ENCODE measurements at regions not wholly inside any gene's neighbourhood (a gene's known extent, or its start where the extent isn't known, plus 50 kb on each side); places are given as distances from the start of the nearest gene placed in this dataset.
A peak's percentile ranks its signal among the peaks of the same experiment; 100 is the strongest.
"Not testable (repeated sequence)": the region's sequence is repeated elsewhere in the genome, so short reads cannot be mapped to it uniquely, and the experiment has no call there.

DNA sequence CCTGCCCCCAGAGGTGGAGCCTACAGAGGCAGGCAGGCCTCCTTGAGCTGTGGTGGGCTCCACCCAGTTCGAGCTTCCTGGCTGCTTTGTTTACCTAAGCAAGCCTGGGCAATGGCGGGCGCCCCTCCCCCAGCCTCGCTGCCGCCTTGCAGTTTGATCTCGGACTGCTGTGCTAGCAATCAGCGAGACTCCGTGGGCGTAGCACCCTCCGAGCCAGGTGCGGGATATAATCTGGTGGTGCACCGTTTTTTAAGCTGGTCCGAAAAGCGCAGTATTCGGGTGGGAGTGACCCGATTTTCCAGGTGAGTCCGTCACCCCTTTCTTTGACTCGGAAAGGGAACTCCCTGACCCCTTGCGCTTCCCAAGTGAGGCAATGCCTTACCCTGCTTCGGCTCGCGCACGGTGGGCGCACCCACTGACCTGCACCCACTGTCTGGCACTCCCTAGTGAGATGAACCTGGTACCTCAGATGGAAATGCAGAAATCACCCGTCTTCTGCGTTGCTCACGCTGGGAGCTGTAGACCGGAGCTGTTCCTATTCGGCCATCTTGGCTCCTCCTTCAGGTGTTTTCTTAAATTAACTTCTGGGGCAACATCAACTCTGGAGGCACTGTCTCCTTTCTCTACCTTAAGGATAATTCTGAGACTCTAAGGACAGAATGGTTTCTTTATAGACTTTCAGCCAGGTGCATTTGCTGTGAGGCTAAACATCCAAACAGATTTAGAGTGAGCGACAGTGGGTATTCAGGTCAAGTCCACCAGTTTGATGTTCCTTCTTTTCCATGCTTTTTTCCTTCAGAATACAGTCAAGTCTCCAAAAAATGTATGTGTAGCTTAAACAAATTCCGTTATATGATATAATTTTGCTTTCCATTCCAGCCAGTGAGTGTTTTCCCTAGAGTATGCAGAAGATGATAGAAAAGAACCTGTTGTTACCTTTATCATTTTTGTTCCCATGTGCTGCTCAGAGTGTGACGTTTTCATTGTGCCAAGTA lies 170.8 kb downstream of the KCNRG start:
- not testable (repeated sequence) for H3K27ac ChIP-seq; DNase-seq (ENCODE audit: low read depth, low spot score)

DNA sequence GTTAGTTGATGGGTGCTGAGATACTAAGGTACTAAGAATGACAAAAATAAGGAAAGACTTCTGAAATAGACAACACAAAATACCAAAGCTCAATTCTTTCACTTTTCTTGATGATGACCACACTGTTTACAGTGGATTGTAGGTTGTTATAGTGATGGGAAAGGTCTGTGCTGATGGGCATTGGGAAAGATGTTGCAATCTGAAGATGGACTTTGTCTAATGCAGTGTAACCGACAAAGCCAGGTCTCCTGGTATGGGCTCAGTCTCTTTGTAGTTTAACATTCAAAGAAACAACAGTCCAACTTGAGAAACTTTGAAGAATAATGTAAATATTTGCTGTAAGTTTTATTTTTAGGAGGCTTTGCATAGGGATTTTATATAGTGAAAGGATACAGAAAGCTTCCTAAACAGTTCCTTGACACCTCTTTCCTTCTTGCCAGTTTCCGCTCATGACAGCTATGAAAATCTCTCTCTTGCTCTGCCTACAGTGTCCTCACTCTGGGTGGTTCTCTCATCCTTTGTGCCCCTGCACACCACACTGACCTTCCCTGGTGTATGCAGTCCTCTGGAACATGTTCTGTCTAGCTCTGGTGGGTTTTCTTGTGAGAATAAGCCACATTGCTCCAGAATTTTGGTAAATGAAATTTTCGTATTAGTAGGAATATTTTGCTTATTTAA lies 172.2 kb downstream of the KCNRG start:
- no peak overlapping the region for H3K27ac ChIP-seq
- no peak for DNase-seq (ENCODE audit: low read depth, low spot score)

DNA sequence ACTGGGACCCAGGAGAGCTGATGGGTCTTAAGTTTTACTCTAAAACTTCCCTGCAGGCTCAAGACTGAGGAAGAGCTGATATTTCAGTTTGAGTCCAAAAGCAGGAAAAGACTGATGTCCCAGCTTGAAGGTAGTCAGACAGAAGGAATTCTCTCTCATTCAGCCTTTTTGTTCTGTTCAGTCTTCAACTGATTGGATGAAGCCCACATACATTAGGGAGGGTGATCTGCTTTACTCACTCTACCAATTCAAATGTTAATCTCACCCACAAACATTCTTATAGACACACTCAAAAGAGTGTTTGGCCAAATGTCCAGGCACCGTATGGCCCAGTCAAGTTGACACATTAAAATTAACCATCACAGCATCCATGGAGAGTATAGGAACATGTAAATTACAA lies 173.5 kb downstream of the KCNRG start:
- H3K27ac ChIP-seq: peak overlapping the region; percentile 6
- DNase-seq (ENCODE audit: low read depth, low spot score): no peak

DNA sequence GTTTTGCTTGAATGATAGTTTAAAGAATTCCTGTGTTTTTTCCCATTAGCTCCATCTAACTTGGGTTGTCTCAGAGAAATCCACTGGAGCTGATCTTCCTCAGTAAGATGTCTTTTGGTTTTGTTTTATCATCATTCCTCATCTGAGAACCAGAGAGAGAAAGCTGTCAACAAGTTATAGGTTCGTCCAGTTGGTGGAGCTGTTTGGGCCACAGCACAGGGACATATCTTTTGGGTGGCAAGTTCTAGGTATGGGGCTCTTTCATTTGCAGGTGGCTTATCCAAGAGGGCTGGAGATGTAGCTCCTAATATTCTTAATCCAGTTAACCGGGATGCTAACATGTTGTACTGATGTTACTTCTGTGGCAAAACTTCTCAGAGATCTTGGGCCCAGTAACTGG lies 174.2 kb downstream of the KCNRG start:
- H3K27ac ChIP-seq: no peak overlapping the region
- DNase-seq (ENCODE audit: low read depth, low spot score): no peak

DNA sequence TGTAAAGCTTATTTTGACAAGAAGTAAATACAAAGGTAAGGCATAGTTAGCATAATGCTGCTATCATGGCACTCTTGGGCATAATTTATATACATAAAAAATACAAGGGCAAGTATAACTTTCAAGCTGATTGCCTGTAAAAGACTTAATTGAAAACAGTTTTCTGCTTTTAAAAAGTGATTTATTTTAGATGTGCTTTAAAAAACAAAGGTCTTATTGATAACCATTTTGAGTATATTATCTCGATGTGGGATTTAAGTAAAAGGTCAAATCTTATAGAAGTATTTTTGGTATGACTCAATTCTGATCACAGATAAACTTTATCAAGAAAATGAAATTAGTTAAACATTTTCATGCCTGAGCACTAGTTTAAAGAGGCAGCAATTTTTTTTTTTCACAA lies 175.8 kb downstream of the KCNRG start:
- DNase-seq (ENCODE audit: low read depth, low spot score): no peak
- no peak overlapping the region for H3K27ac ChIP-seq

DNA sequence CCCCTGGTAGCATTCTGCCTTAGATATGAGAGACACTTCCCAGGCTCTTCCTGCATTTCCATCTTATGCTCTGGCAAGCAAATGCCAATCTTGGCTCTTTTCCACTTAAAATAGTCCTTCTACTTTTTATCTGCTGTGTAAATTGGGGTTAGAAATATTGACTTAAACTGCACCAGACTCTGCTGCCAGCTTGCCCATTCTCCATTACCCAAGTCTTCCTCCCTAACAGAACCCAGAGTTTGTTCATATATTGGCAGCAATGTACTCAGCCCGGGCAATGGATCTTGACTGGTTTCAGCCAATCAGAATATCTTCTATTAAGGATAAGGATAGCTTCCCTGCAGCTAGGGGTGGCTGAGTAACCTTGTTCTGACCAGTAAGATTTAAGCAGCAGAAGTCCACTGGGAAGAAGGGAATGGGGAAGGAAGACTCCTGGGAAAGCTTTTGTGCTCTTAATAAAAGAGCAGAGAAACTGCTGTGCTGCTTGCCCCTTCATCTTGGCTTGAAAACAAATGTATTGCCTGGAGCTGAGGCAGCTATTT lies 177.1 kb downstream of the KCNRG start:
- no peak overlapping the region for H3K27ac ChIP-seq
- DNase-seq (ENCODE audit: low read depth, low spot score): no peak

DNA sequence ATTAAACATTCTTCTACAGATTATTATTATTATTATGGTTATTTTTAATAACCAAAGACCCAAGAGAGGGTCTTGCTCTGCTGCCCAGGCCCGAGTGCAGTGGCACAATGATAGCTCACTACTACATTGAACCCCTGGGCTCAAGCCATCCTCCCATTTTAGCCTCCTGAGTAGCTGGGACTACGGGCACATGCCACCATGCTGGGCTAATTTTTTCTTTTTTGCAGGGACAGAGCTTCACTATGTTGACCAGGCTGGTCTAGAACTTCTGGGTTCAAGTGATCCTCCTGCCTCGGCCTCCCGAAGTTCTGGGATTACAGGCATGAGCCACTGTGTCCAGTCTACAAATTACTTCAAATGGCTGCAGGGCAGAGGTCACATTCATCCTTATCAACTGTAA lies 179.8 kb downstream of the KCNRG start:
- no peak overlapping the region for H3K27ac ChIP-seq
- no peak for DNase-seq (ENCODE audit: low read depth, low spot score)

DNA sequence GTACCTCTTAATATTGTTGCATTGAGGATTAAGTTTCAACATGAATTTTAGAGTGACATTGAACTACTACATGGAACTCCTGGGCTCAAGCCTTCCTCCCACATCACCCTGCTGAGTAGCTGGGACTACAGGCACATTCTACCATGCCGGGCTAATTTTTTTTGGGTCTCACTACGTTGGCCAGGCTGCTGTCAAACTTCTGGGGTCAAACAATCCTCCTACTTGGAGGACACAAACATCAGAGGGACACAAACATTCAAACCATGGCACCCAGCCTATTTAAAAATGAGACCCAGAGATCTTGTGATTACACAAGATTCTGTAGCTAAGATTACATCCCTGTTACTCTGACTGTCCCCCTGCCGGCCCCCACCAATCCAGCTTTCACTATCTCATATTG lies 180.9 kb downstream of the KCNRG start:
- no peak overlapping the region for H3K27ac ChIP-seq
- no peak for DNase-seq (ENCODE audit: low read depth, low spot score)

DNA sequence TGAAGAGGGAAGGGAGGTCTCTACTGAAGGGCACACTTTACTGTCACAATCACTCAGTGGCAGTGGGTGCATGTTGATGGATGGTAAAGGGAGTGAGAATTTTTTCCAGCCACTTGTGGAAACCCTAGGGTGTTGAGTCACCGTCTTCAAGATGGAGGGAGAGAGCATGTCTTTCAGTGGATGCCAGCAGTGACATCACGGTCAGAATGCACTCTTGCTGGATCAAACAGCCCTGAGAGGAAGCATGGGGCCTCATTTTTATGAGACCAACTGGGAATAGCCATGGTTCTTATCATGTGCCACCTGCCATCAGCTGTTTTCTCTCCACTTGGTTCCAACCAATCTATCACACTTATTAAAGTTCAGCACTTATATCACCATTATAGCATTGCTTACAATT lies 182.5 kb downstream of the KCNRG start:
- no peak for DNase-seq (ENCODE audit: low read depth, low spot score)
- H3K27ac ChIP-seq: no peak overlapping the region

DNA sequence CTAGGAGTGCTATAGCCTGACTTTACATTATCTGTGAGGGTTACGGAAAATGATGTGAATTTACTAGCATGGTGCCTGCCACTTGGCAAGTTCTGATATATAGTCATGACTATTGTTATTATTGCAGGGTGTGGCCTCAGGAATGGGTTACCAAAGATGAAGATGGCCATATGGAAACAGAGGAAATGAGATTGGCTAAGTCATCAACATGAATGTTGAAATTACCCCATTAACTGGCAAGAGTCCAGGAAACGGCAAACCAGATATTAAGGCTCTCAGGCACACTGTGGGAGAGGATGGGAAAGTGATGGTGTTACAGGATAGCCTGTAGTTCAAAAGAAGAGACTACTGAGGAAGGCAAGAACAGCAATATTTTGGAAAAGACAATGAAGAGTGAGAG lies 183.3 kb downstream of the KCNRG start:
- H3K27ac ChIP-seq: no peak overlapping the region
- peak; percentile 33 for DNase-seq (ENCODE audit: low read depth, low spot score)

DNA sequence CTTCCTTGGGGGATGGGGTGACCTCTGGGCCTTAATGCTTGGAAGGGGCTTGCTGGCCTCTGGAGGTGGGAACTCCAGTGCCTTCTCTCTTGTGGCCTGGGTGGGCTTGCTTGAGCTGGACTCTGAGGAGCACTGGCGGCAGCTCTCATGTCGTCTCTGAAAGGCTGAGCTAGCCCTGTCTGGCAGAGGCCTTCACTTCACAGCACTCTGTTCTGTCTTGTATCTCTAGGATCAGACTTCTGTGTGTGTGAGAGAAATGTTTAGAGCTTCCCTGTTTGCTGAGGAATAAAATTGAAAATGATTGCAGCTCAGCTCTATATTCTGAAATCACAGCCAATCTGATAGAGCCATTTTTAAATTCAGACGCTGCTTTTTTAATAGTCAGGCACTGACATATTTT lies 185.3 kb downstream of the KCNRG start:
- no peak for DNase-seq (ENCODE audit: low read depth, low spot score)
- H3K27ac ChIP-seq: no peak overlapping the region

DNA sequence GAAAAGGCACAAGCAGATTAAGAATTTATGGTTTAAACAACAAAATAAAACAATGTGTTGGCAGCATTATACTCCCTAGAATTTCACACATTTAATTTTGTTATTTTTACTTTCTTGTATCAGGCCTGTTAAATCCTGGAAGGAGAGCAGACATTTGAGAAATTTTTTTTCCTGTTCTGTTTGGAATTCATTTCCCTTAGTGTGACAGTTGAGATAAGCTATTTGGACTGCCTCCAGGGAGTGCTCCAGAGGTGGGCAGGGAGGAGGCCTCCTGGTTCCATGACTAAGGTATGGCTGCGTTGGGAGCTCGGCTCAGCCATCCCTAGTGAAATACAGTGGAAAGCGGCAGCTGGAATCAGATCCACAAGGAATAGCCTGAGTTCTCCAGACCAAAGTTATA lies 185.7 kb downstream of the KCNRG start:
- H3K27ac ChIP-seq: no peak overlapping the region
- DNase-seq (ENCODE audit: low read depth, low spot score): no peak

DNA sequence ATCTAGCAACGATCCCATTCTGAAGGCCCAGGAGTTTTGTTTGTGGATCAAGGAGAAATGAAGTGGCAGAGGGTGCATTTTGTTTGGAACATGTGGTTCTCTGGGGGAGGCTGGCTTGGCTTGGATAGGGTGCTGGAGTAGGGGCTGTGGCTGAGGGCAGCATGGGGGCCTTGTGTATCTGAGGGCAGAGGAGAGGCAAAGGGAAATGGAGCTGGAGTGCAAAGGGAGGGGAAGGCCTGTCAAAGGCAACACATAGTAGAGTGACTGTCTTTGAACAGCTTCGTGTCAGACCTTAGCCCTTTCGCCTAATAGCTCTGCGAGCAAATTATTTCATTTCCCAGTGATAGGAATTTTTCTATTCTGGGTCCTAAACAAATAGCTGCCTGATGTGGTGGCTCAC lies 187.2 kb downstream of the KCNRG start:
- no peak overlapping the region for H3K27ac ChIP-seq
- DNase-seq (ENCODE audit: low read depth, low spot score): no peak

DNA sequence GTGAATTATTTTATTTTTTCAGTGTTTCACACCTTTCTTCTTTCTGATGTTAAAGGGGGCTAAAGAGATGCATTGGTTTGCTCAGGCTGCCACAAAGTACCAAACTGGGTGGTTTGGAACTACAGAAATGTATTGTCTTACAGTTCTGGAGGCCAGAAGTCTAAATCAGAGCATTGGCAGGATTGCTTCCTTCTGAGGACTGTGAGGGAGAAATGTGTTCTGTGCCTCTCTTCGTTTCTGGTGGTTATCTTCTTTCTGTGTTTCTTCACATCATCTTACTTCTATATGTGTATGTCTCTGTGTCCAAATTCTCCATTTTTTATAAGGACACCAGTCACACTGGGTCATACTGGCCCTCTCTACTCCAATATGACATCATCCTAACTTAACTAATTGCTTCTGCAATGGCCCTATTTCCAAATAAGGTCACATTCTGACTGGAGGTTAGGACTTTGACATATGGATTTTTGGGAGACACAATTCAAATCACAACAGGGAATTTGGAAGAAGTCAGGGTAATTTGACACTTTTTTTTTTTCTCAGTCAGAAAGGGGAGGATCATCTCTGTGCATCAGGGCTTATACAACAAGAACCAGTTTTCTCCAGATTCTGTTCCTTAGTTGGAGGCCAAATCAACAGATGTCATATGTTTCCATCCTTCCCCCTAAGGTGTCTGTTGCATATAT lies 188.2 kb downstream of the KCNRG start:
- no peak for DNase-seq (ENCODE audit: low read depth, low spot score)
- no peak overlapping the region for H3K27ac ChIP-seq

DNA sequence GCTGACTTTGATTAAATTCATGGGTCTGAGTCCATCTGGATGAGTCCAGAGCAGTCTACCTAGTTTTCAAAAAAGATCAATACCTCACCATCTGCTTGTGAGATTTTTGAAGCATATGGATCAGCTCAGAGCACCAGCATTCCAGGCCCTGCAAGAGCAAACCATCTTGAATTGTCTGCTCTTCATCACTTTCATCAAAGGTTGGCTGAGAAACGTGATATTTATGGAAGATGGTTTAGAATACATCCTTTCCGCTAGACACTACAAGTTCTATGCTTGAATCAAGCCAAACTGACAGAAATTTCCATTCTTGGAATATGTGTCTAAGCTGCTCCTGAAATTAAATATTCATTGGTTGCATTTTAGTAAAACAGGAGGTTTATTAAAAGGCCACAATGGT lies 190.3 kb downstream of the KCNRG start:
- no peak overlapping the region for H3K27ac ChIP-seq
- no peak for DNase-seq (ENCODE audit: low read depth, low spot score)

DNA sequence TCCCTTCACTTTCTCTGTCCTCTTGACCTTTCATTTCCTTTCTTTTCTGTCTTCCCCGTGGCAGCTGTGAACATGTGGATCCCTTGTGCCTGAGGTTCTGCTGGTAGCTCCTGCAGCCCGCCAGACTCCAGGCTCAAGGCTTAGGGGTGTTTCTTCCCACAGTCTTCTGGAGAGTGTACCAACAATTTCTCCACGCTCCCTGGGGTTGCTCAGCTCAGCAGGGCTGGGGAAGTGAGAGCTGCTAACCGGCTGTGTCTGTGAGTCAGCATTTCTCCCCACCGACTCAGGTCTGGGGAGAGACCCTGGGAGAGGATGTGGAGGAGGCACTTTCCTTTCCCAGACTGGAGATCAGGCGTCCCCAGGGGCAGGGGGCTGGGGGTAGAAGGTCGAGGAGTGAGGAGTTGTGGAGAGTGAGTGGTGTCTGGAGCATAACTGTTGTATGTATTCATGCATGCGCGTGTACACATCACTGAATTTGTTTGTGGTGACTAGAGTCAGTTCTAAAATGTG lies 193.6 kb downstream of the KCNRG start:
- H3K27ac ChIP-seq: no peak overlapping the region
- no peak for DNase-seq (ENCODE audit: low read depth, low spot score)

DNA sequence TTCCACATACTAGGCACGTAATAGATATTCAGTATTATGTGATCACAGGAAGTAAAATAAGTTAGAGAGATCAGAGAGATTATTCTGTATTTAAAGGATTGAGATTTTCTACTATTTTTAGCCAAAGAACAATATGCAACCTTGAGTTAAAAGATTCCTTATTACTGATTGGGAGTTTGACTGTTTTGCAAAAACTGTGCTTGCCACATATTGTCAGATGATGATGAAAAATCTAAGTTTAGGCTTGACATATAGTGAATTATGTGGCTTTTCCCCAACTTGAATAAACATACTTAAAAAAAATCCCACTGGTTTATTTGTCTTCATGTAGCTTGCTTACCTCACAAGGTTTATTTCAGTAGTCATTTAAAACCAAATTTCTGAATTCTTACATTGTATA lies 194.4 kb downstream of the KCNRG start:
- H3K27ac ChIP-seq: no peak overlapping the region
- DNase-seq (ENCODE audit: low read depth, low spot score): no peak

DNA sequence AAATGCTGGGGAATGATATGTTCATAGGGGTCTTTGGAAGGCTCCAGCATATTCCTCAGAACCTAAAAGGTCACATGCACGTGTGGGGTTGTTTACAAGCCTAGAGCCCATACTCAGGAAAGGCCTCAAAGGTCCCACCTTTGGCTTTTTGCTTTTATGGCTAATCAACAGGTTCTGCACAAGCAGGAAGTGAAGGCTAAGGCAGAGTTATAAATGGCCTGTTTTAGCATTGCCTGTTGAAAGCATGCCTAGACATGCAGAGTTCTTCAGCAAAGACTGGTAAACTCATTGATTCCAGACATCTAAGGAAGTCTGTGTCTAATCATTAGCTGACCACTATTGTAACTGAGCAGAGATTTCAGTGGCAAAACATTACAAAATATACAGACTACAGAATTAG lies 198.3 kb downstream of the KCNRG start:
- no peak overlapping the region for H3K27ac ChIP-seq

DNA sequence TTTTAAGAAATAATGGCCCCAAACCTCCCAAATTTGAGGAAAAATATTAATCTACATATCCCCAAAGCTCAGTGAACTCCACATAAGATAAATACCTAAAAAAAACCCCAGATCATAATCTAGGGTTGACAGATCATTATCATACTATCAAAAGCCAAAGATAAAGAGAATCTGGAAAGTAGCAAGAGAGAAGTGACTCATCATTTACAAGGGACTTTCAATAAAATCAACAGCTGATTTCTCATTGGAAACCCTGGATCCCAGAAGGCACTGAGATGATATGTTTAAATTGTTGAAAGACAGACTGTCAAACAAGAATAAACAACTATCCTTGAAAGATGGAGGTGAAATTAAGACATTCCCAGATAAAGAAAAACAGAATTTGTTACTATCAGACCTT lies 199.3 kb downstream of the KCNRG start:
- no peak overlapping the region for H3K27ac ChIP-seq
- no peak for DNase-seq (ENCODE audit: low read depth, low spot score)

More for the DNA sequence above, 198.3 kb downstream of the KCNRG start:
- no peak for DNase-seq (ENCODE audit: low read depth, low spot score)

DNA sequence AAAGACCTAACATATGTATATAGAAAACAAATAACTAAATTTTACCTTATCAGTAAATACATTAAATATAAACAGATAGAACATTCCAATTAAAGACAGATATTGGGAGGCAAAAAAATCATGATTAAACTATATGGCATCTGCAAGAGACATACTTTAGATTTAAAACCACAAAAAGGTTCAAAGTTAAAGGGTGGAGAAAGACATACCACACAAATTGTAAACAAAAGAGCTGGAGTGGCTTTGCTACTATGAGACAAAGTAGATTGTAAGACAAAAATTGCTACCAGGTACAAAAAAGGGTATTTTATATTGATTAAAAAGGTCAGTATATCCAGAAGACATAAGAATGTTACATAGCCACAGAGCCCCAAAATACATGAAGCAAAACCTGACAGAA lies 200.2 kb downstream of the KCNRG start:
- no peak overlapping the region for H3K27ac ChIP-seq
- no peak for DNase-seq (ENCODE audit: low read depth, low spot score)

DNA sequence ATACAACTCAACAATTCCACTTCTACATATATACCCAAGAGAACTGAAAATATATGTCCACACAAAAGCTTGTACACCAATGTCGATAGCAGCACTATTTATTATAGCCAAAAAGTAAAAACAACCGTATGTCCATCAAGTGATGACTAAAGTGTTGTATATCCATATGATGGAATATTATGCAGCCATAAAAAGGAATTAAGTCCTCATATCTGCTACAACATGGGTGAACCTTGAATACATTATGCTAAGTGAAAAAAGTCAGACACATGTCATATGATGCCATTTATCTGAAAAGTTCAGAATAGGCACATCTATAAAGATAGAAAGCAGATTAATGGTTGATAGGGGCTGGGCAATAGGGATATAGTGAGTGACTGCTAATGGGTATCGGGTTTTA lies 204.5 kb downstream of the KCNRG start:
- DNase-seq (ENCODE audit: low read depth, low spot score): no peak
- no peak overlapping the region for H3K27ac ChIP-seq

All from epithelial cell of prostate (primary cell).